ENCODE measurements at regions not wholly inside any gene's neighbourhood (a gene's known extent, or its start where the extent isn't known, plus 50 kb on each side); places are given as distances from the start of the nearest gene placed in this dataset.

GRCh38 chr3:72212396-72212795 is 427.4 kb upstream of the PROK2 start:
- no peak for DNase-seq

GRCh38 chr3:72210261-72210660 is 425.3 kb upstream of the PROK2 start:
- DNase-seq = no peak

GRCh38 chr3:72205297-72205826 is 420.4 kb upstream of the PROK2 start:
- DNase-seq = no peak

DNA sequence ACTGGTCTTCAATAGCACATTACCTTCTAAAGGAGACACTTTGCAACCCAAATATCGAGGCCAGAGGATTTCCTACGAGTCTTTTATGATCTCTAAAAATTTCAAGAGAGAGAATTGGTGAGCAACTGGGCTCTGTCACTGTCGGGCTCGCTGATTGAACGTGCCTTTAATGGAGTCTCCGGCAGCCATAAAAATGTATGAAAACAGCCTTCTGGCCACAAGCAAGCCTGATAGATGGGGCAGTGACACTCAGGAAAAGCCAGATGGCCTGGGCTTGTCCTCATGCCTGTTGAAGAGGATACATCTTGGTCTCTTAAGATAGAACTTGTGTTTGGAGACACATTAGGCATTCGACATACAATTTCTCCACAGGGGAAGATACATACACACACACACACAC is 419.5 kb upstream of the PROK2 start:
- no peak for DNase-seq

DNA sequence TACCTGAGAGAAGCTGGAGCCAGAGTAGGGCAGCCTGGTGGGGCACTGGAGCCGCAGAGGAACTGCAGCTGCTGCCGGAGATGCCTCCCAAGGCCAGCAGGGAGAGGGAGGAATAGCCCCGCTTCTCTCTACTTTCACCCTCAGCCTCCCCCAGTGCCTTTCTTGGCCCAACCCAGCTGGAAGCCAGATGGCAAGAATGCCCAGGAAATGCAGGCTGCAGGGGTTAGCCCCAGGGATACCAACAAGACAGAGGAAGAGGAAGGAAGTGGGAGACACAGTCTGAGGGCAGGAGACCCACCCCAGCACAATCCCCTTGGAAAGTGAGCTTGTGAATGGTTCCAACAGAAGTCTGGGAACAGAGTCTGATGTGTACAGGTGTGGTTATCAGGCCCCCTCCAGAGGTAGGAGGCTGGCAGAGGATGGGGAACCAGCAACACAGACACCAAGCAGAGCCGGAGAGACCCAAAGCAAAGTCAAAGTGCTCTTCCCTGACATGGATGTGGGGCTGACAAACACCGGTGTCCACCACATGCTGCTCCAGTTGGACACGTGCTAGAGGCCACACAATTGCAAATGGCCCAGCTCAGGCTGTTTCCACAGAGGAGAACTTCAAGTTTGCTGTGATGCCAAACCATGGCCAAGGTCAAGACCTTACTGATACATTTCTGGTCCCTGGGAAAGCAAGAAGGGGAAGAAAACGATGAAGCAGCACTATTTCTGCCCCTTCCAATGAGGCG is 418.8 kb upstream of the PROK2 start:
- no peak for DNase-seq

DNA sequence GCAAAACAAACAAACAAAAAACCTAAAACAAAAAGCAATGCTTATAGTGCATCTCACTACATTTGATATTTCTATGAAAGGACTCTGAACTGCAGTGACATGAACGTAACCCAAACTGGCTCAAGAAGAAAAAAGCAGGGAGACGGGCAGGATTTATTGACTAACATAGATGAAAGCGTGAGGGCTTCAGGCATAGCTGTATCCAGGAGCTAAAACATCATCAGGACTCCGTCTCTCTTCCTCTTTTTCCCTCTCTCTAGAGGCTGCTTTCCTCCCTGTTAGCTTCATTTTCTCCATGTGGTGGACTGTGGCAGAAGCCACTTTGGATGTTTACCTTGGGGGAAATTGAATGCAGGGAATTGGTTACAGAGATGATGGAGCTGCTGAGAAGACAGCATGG is 418.2 kb upstream of the PROK2 start:
- no peak for DNase-seq

- DNase-seq = no peak
These were observed 415.4 kb upstream of the PROK2 start for GRCh38 chr3:72200332-72200731.

GRCh38 chr3:72199530-72199929 is 414.6 kb upstream of the PROK2 start:
- no peak for DNase-seq

GRCh38 chr3:72196377-72196929 is 411.5 kb upstream of the PROK2 start:
- no peak for DNase-seq

DNA sequence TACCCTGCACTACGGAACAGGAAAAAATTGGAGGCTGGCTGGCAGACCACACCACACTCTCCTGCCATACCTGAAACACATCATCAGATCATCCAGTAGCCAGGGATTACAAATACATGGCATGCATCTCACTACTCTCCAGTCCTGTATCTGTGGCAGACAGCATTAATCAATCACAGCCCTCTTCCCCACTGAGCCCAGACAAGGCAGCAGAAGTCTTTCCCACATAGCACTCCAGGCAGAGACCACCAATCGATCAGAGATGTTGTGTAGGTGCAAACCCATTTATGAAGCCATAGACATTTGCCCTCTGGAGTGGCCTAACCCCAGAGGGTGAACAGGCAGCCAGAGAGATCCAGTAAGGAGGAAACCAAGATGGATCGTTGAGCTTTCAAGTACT is 410.9 kb upstream of the PROK2 start:
- DNase-seq = no peak

- DNase-seq = no peak
These were observed 409.5 kb upstream of the PROK2 start for GRCh38 chr3:72194458-72194857.

DNA sequence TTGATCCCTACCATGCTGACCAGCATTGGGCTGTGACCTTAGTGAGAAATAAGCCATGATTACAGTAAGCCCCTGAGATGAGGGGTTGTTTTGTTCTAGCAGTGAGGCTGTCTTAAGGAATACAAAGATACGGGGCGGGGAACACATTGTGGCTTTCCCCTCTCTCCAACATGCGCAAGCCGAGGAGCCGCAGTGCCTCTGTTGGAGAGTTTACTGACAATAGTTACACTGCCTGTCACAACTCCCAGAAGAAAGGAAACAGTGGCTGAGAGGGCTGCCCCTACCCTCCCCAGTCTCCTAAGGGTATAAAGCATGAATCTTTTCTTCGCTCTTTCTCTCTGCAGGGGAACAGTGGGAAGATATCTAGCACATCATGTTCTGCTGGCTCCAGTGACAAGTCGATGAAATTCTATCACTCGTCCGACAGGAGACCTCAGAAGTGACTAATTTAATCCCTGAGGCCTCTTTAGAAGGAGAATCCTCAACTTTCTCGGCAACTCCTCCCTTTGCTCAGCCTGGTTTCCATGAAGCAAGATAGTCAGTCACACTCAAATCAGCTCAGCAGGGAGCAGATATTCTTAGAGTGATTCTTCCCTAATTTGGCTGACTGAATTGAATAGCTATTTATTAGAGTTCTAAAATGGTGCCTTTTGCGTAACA is 409.0 kb upstream of the PROK2 start:
- no peak for DNase-seq

GRCh38 chr3:72192572-72192971 is 407.6 kb upstream of the PROK2 start:
- DNase-seq = no peak

DNA sequence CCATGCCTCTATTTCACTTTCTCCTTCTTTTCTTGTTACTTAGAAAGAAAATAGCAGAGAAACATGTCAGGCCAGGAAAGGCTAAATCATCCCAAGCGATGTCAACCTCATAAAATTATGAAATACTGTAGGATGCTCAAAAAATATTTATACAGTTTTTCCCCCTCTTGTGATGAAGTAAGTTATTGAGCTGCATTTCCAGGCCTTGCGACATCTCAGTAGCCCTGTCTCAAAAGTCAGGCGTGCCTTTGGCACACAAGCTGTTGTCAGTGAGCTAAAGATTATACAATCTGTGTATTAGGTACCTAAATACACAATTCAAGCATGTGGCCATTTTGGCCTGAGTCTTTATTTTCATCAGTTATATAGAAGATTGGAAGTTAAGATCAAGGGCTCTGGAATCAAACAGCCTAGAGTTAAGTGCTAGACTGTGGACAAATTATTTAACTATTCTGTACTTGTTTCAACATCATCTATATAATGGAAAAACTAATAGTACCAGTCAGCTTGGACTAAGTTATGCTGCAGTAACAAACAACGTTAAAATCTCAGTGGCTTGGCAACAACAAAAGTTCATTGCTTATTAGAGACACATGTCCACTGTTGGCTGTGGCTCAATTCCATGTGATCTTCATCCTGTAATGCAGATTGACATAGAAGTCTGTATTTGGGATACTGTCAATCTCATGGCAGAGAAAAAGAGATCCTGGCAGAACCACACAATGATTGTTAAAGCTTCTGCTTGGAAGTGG is 406.4 kb upstream of the PROK2 start:
- no peak for DNase-seq

GRCh38 chr3:72190050-72190449 is 405.1 kb upstream of the PROK2 start:
- DNase-seq = no peak

GRCh38 chr3:72189339-72189738 is 404.4 kb upstream of the PROK2 start:
- no peak for DNase-seq

GRCh38 chr3:72188536-72188935 is 403.6 kb upstream of the PROK2 start:
- DNase-seq = no peak

- no peak for DNase-seq
These were observed 402.2 kb upstream of the PROK2 start for GRCh38 chr3:72187131-72187530.

- no peak for DNase-seq
These were observed 401.5 kb upstream of the PROK2 start for GRCh38 chr3:72186400-72186855.

GRCh38 chr3:72185549-72186399 is 400.8 kb upstream of the PROK2 start:
- peak; percentile 7 for DNase-seq

GRCh38 chr3:72183489-72183888 is 398.5 kb upstream of the PROK2 start:
- no peak for DNase-seq

- no peak for DNase-seq
These were observed 397.3 kb upstream of the PROK2 start for GRCh38 chr3:72182206-72182605.
